ENCODE measurements at regions not wholly inside any gene's neighbourhood (a gene's known extent, or its start where the extent isn't known, plus 50 kb on each side); places are given as distances from the start of the nearest gene placed in this dataset.

DNA sequence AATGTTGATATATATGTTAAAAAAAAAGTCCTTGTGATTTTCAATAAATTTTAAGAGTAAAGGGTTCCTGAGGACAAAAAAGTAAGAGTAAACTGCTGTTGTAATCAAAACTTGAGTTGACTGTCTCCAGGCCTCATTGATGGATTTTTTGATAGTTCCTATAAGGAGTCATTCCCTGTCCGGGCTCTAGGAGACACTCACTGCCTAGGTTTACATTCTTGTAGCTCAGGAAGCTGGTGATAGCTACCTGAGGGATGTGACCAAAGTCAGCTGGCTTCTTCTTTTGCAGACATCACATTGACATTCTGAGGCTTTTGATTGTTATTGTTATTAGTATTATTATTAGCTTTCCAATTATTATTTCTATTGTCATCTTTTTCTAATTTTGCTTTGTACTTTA, 116.5 kb upstream of the FBXL7 start:
- TF ChIP-seq, protein P1, sequence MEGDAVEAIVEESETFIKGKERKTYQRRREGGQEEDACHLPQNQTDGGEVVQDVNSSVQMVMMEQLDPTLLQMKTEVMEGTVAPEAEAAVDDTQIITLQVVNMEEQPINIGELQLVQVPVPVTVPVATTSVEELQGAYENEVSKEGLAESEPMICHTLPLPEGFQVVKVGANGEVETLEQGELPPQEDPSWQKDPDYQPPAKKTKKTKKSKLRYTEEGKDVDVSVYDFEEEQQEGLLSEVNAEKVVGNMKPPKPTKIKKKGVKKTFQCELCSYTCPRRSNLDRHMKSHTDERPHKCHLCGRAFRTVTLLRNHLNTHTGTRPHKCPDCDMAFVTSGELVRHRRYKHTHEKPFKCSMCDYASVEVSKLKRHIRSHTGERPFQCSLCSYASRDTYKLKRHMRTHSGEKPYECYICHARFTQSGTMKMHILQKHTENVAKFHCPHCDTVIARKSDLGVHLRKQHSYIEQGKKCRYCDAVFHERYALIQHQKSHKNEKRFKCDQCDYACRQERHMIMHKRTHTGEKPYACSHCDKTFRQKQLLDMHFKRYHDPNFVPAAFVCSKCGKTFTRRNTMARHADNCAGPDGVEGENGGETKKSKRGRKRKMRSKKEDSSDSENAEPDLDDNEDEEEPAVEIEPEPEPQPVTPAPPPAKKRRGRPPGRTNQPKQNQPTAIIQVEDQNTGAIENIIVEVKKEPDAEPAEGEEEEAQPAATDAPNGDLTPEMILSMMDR (IDR thresholded peaks at IDR 0.05; ENCODE audit: insufficient read depth, low read depth, low read length): peak; percentile 45
- TF ChIP-seq EZH2 (IDR thresholded peaks at IDR 0.05; ENCODE audit: insufficient read depth, low read length): no peak

Data from astrocyte (in vitro differentiated cells and primary cell).